Gastrocnemius medialis (tissue), 4 donors: ENCODE measurements at regions not wholly inside any gene's neighbourhood (a gene's known extent, or its start where the extent isn't known, plus 50 kb on each side); places are given as distances from the start of the nearest gene placed in this dataset.
"Not testable (repeated sequence)": the region's sequence is repeated elsewhere in the genome, so short reads cannot be mapped to it uniquely, and the experiment has no call there.

Experiments
- ATAC-seq, 2 donors: fragments of 150-250 bp; one replicate each; pipeline ENCODE4 v1.9.1; 2016
- DNase-seq, 2 donors: peaks; one replicate each; pipeline ENCODE4 v3.0.0-alpha.2; 2019
- H3K27ac ChIP-seq, 4 donors: fragments of 200-600 bp; sonication (generic); 1 replicate in 1 of 4; 2 replicates in 3 of 4; pipeline ENCODE4 v1.5.1; 2016 to 2018; ENCODE audit warnings: mild to moderate bottlenecking in 2 of 4, moderate library complexity in 1 of 4
- H3K27me3 ChIP-seq, 3 donors: fragments of 200-600 bp; sonication (generic) in 2 of 3; 1 replicate in 1 of 3; 2 replicates in 2 of 3; pipeline versions ENCODE4 v1.5.1 to v1.6.0; 2016 to 2019; ENCODE audit warnings: mild to moderate bottlenecking in 1 of 3, moderate library complexity in 1 of 3
- H3K36me3 ChIP-seq, 2 donors: fragments of 200-600 bp; sonication (generic) in 1 of 2; one replicate each; pipeline ENCODE4 v1.5.1; 2017 to 2018
- H3K4me1 ChIP-seq, 2 donors: fragments of 200-600 bp; sonication (generic) in 1 of 2; one replicate each; pipeline ENCODE4 v1.5.1; 2016 to 2017; ENCODE audit warnings: mild to moderate bottlenecking in 2 of 2
- H3K4me3 ChIP-seq, 4 donors: fragments of 200-600 bp; sonication (generic) in 3 of 4; 1 replicate in 1 of 4; 2 replicates in 3 of 4; pipeline ENCODE4 v1.5.1; 2016 to 2019; ENCODE audit warnings: mild to moderate bottlenecking in 2 of 4
- H3K9me3 ChIP-seq, 3 donors: fragments of 200-600 bp; sonication (generic) in 2 of 3; 1 replicate in 1 of 3; 2 replicates in 2 of 3; pipeline ENCODE4 v1.5.1; 2016 to 2019
- POLR2A ChIP-seq, 2 donors: fragments of 450-650 bp; IDR thresholded peaks; one replicate each; pipeline ENCODE4 v1.6.1; 2017; ENCODE audit warnings: antibody characterized with exemption in 2 of 2, mild to moderate bottlenecking in 2 of 2, moderate library complexity in 2 of 2
- in situ Hi-C, 4 donors: fragments of 200-750 bp; cut with MboI; loops; one replicate each; pipeline versions ENCODE4 v1.15.0 to v1.8.0; 2017; ENCODE audit warnings: low sequenced_read_pairs in 4 of 4
- intact Hi-C: fragments of 100-400 bp; cut with DNase I; formaldehyde crosslinking; loops from one replicate; pipeline ENCODE4 v1.15.1; 2023; ENCODE audit warnings: low total_unique reads
- TF ChIP-seq, protein P1 (sequence below), 5 experiments: fragments of 450-650 bp in 3 of 5; fragments of 200-600 bp in 2 of 5; sonication (generic) in 2 of 5; IDR thresholded peaks in 4 of 5; conservative IDR thresholded peaks in 1 of 5; 1 replicate in 4 of 5; 2 replicates in 1 of 5; pipeline ENCODE4 v1.5.1; 2016 to 2019; ENCODE audit warnings: antibody characterized with exemption in 5 of 5, mild to moderate bottlenecking in 3 of 5, moderate library complexity in 3 of 5

DNA sequence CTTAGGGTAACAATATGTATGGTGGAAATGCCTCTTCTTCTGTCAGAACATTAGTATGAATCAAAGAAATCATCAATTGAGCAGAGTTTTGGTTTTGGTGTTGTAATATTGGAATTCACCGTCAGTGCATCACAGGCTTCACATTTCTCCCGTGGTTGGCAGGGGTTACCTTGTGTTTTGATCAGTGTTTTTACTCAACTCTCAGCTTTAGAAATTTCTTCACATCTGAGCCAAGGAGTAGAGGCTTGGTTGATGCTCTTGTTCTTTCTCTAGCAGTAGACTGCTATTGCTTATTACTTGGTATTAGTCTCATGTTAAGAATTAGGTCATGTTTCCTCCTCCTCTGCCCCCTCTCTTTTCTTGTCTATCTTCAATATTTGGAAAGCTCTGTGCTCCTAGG lies 188.8 kb upstream of the SMIM30 start:
- TF ChIP-seq POLR2A (IDR thresholded peaks at IDR 0.05) = no peak
- TF ChIP-seq, protein P1, sequence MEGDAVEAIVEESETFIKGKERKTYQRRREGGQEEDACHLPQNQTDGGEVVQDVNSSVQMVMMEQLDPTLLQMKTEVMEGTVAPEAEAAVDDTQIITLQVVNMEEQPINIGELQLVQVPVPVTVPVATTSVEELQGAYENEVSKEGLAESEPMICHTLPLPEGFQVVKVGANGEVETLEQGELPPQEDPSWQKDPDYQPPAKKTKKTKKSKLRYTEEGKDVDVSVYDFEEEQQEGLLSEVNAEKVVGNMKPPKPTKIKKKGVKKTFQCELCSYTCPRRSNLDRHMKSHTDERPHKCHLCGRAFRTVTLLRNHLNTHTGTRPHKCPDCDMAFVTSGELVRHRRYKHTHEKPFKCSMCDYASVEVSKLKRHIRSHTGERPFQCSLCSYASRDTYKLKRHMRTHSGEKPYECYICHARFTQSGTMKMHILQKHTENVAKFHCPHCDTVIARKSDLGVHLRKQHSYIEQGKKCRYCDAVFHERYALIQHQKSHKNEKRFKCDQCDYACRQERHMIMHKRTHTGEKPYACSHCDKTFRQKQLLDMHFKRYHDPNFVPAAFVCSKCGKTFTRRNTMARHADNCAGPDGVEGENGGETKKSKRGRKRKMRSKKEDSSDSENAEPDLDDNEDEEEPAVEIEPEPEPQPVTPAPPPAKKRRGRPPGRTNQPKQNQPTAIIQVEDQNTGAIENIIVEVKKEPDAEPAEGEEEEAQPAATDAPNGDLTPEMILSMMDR (IDR thresholded peaks at IDR 0.05 in 4 of 5, conservative IDR thresholded peaks at IDR 0.05 in 1 of 5) = no peak
- ATAC-seq (no peak), DNase-seq (no peak)
- Histone ChIP-seq H3K4me1 (no peaks in the 10 kb centered on the region), H3K9me3 (no peaks in the 10 kb centered on the region), H3K36me3 (no peaks in the 10 kb centered on the region), H3K27me3 (no peaks in the 10 kb centered on the region), H3K4me3 (no peak overlapping the region), H3K27ac (no peak overlapping the region)
- in situ Hi-C loops = no loop called here
- intact Hi-C loops = no loop called here

DNA sequence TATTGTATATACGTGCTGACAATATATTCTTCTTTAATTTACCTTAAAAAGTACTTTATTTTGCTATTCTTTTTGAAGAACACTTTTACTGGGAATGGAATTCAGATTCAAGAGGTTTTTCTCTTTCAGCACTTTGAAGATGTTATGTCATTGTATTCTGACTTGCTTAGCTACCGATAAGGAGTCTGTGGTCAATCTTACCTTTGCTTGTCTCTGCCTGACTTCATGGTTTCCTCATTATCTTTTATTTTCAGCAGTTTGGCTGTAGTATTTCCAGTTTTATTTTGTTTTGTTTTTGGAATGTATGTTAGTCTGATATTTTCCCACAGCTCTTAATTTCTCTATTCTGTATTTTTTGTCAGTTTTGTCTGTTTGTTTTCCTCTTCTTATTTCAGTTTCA lies 187.9 kb upstream of the SMIM30 start:
- Histone ChIP-seq H3K4me3 (no peak overlapping the region), H3K27ac (no peak overlapping the region), H3K4me1 (no peaks in the 10 kb centered on the region), H3K9me3 (no peaks in the 10 kb centered on the region), H3K27me3 (no peaks in the 10 kb centered on the region), H3K36me3 (no peaks in the 10 kb centered on the region)
- intact Hi-C loops (no loop called here), in situ Hi-C loops (no loop called here)
- ATAC-seq (no peak), DNase-seq (no peak)
- TF ChIP-seq POLR2A (IDR thresholded peaks at IDR 0.05) = no peak
- TF ChIP-seq, protein P1 (IDR thresholded peaks at IDR 0.05 in 4 of 5, conservative IDR thresholded peaks at IDR 0.05 in 1 of 5) = no peak

DNA sequence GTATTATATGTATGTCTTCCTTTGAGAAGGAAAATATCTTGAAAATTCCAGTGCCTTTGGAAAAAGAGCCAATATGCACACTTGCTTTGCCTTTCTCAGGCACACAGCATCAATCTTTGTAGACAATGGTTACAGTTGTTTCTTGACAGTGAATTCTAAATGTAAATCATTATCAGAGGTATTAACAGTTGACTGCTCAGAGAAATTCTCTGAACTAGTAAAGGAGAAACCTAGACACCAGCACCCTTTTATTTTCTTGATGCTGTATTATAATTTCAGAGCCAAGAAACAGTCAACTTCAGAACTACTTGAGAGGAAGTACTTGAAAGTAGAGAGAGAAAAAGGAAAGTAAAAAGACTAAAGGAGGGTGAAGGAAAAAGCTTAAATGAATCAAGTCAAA lies 185.8 kb upstream of the SMIM30 start:
- TF ChIP-seq, protein P1 (IDR thresholded peaks at IDR 0.05 in 4 of 5, conservative IDR thresholded peaks at IDR 0.05 in 1 of 5) = no peak
- TF ChIP-seq POLR2A (IDR thresholded peaks at IDR 0.05) = no peak
- no peaks in the 10 kb centered on the region for H3K27me3 ChIP-seq
- H3K36me3 ChIP-seq = no peaks in the 10 kb centered on the region
- no peak overlapping the region for H3K27ac ChIP-seq
- DNase-seq = no peak
- no peaks in the 10 kb centered on the region for H3K4me1 ChIP-seq
- intact Hi-C loops (no loop called here), in situ Hi-C loops (no loop called here)
- H3K9me3 ChIP-seq = no peaks in the 10 kb centered on the region
- ATAC-seq = no peak
- no peak overlapping the region for H3K4me3 ChIP-seq

DNA sequence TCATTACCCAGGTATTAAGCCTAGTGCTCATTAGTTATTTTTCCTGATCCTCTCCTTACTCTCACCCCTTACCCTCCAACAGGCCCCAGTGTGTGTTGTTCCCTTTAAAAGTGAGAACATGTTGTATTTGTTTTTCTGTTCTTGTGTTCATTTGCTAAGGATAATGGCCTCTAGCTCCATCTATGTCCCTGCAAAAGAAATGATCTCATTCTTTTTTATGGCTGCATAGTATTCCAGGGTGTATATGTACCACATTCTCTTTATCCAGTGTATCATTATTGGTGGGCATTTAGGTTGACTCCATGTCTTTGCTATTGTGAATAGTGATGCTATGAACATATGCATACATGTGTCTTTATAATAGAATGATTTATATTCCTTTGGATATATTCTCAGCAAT lies 185.0 kb upstream of the SMIM30 start:
- H3K9me3 ChIP-seq, H3K4me1 ChIP-seq, H3K4me3 ChIP-seq, ATAC-seq, H3K27ac ChIP-seq, intact Hi-C loops, H3K36me3 ChIP-seq, in situ Hi-C loops, H3K27me3 ChIP-seq, DNase-seq: not testable (repeated sequence)

DNA sequence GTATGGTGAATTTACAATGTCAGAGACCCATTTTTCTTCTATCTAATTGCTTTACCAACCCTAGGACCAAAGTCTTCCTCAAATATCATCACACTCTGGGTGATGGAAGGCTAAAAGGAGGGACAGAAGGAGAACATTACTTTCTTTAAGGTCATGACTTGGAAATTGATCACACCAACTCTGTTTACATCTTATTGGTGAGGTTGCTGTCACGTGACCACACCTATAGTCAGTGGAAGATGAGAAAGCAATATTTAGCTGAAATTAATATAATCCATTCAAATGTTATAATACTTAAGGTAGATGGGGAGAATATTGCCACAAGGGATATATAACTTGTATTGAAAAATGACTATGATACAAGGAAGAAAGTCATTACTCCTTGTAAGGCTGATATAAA lies 183.6 kb upstream of the SMIM30 start:
- intact Hi-C loops = no loop called here
- in situ Hi-C loops = no loop called here
- no peaks in the 10 kb centered on the region for H3K9me3 ChIP-seq

More for the DNA sequence above, 183.6 kb upstream of the SMIM30 start:
- no peak overlapping the region for H3K4me3 ChIP-seq
- DNase-seq (no peak), ATAC-seq (no peak)
- H3K27me3 ChIP-seq = no peaks in the 10 kb centered on the region
- H3K27ac ChIP-seq = no peak overlapping the region
- no peaks in the 10 kb centered on the region for H3K4me1 ChIP-seq
- no peaks in the 10 kb centered on the region for H3K36me3 ChIP-seq
- TF ChIP-seq, protein P1 (IDR thresholded peaks at IDR 0.05 in 4 of 5, conservative IDR thresholded peaks at IDR 0.05 in 1 of 5) = no peak
- no peak for TF ChIP-seq POLR2A (IDR thresholded peaks at IDR 0.05)
